ENCODE measurements at regions not wholly inside any gene's neighbourhood (a gene's known extent, or its start where the extent isn't known, plus 50 kb on each side); places are given as distances from the start of the nearest gene placed in this dataset.

- CTCF ChIA-PET, result no interaction called here
- H3K4me3 ChIP-seq (ENCODE audit: low read depth, low read length), result no peak overlapping the region
- DNase-seq (ENCODE audit: low read depth, low spot score), result no peak
- POLR2A ChIA-PET, result no interaction called here
- TF ChIP-seq CTCF (IDR thresholded peaks at IDR 0.05; ENCODE audit: insufficient read depth, low read length, missing control alignments), result no peak
Measured at GRCh38 chr2:144030791-144031190, 489.1 kb downstream of the ZEB2 start.

DNA sequence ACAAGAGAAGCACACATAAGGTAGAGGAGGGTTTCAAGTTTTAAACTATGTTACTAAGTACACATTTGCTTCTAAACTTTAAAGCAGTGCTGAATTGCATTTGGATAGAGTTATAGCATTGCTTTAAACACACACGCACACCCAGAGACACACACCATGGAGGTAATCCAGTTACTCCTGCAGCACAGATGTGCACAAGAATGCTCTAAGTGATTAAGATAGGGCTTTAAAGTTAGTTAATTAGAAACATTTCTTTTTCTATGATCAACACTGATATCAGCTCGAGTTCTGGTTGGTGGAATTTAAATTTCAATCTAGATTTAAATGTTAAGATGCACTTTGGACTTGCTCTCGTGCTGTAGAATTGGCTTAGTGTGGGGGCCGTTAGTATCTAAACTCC lies 492.3 kb downstream of the ZEB2 start:
- H3K4me3 ChIP-seq (ENCODE audit: low read depth, low read length), result no peak overlapping the region
- POLR2A ChIA-PET, result no interaction called here
- CTCF ChIA-PET, result no interaction called here
- no peak for DNase-seq (ENCODE audit: low read depth, low spot score)
- TF ChIP-seq CTCF (IDR thresholded peaks at IDR 0.05; ENCODE audit: insufficient read depth, low read length, missing control alignments), result no peak

DNA sequence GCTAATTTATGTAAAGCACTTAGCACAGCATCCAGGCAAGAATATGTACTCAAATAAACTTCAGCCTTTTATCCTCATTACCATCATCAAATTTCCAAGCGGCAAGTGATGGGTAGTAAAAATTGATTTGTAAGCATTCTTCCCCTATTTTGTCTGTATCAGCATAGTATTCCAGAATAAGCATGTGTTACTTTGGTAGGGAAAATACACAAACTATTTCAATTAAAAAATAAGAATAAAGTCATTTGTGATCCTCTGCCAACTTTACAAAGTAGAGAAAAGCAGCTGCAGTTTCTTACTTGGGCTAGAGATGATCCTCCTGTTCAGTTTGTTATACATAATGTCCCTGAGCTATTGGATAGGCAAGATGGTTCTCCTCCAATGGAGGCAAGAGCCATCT lies 493.2 kb downstream of the ZEB2 start:
- no peak for DNase-seq (ENCODE audit: low read depth, low spot score)
- CTCF ChIA-PET, result no interaction called here
- TF ChIP-seq CTCF (IDR thresholded peaks at IDR 0.05; ENCODE audit: insufficient read depth, low read length, missing control alignments), result no peak
- H3K4me3 ChIP-seq (ENCODE audit: low read depth, low read length), result no peak overlapping the region
- POLR2A ChIA-PET, result no interaction called here

DNA sequence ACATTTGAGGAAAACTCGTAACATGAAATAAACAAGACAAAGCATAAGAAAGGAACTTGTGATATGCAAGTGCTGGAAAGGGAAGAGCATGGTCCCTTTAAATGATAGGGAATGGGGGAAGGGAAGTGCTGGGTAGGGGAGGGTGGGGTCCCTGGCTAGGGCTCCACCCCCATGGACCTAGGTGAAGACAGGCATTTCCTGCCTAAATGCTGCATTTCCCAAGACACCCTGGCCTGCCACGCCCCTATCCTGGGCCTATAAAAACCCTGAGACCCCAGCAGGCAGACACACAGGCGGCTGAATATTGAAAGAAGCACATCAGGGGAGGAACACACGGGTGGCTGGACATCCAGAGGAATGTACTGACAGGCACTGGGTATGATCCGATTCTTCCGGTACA lies 499.9 kb downstream of the ZEB2 start:
- ChIA-PET POLR2A (no interaction called here), CTCF (no interaction called here)
- TF ChIP-seq CTCF (IDR thresholded peaks at IDR 0.05; ENCODE audit: insufficient read depth, low read length, missing control alignments), result no peak
- no peak overlapping the region for H3K4me3 ChIP-seq (ENCODE audit: low read depth, low read length)
- DNase-seq (ENCODE audit: low read depth, low spot score), result no peak

DNA sequence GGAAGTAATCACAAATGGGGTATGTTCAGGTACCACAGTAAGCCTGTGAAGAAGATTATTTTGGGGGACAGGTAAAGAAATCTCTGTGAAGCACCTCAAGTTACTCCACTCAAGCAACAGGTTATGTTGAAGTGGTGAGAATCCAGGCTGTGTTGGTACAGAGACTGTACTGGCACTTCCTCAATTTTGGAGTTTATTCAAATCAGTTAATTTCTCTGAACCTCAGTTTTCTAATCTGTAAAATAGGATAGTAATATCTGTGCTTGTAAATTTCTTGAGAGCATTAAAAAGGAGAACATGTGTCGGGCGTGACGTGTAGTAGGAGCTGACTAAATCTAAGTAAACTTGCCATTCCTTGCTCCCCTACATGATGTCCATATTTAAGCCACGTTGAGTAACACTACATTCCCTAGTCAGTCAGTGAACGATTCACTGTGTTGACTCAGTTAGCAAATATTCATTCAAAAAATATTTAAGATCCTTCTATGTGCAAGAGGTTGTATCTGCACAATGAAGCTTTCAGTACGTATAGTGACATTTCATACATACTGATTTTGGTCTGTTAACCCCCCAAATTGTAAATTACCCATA lies 504.2 kb downstream of the ZEB2 start:
- CTCF ChIA-PET, result no interaction called here
- TF ChIP-seq CTCF (IDR thresholded peaks at IDR 0.05; ENCODE audit: insufficient read depth, low read length, missing control alignments), result no peak
- POLR2A ChIA-PET, result no interaction called here
- DNase-seq (ENCODE audit: low read depth, low spot score), result peak; percentile 97
- H3K4me3 ChIP-seq (ENCODE audit: low read depth, low read length), result no peak overlapping the region

- ChIA-PET CTCF (interaction anchor here (0.7 to 2.0 kb wide), 2 partner anchors 10 to 1629 kb away, joined by 3 to 6 read pairs; no protein-coding TSS in a partner anchor), POLR2A (no interaction called here)
- H3K4me3 ChIP-seq (ENCODE audit: low read depth, low read length), result no peak overlapping the region
Measured at GRCh38 chr2:144015036-144015435, 504.9 kb downstream of the ZEB2 start.

More at GRCh38 chr2:144015036-144015435, 504.9 kb downstream of the ZEB2 start:
- no peak for DNase-seq (ENCODE audit: low read depth, low spot score)
- TF ChIP-seq CTCF (IDR thresholded peaks at IDR 0.05; ENCODE audit: insufficient read depth, low read length, missing control alignments), result no peak

Data from AG04449 (cell line).